Spleen (tissue), 11 donors: ENCODE measurements at regions not wholly inside any gene's neighbourhood (a gene's known extent, or its start where the extent isn't known, plus 50 kb on each side); places are given as distances from the start of the nearest gene placed in this dataset.

ENCODE experiments used
- DNase-seq: peaks from one replicate; pipeline ENCODE4 v3.0.0-alpha.2; 2020
- H3K27ac ChIP-seq, 8 donors: fragments of 200-600 bp; sonication (generic) in 7 of 8; 1 replicate in 4 of 8; 2 replicates in 4 of 8; pipeline versions ENCODE4 v1.5.0 to v1.8.0; 2016 to 2021; ENCODE audit warnings: inconsistent platforms in 4 of 8, mild to moderate bottlenecking in 4 of 8, moderate library complexity in 1 of 8
- H3K27me3 ChIP-seq, 7 donors: fragments of 200-600 bp; sonication (generic) in 6 of 7; replicated peaks in 1 of 7; 1 replicate in 4 of 7; 2 replicates in 3 of 7; pipeline versions ENCODE4 v1.5.0 to v1.8.0; 2016 to 2021; ENCODE audit warnings: inconsistent platforms in 3 of 7, mild to moderate bottlenecking in 1 of 7
- H3K36me3 ChIP-seq, 6 donors: fragments of 200-600 bp; sonication (generic) in 5 of 6; 1 replicate in 4 of 6; 2 replicates in 2 of 6; pipeline versions ENCODE4 v1.5.0 to v1.8.0; 2016 to 2021; ENCODE audit warnings: inconsistent platforms in 2 of 6
- H3K4me1 ChIP-seq, 6 donors: fragments of 200-600 bp; sonication (generic) in 5 of 6; 1 replicate in 3 of 6; 2 replicates in 3 of 6; pipeline versions ENCODE4 v1.5.0 to v1.8.0; 2016 to 2021; ENCODE audit warnings: inconsistent platforms in 3 of 6
- H3K4me3 ChIP-seq, 8 donors: fragments of 200-600 bp; sonication (generic) in 7 of 8; 1 replicate in 4 of 8; 2 replicates in 4 of 8; pipeline versions ENCODE4 v1.5.0 to v1.8.0; 2016 to 2021; ENCODE audit warnings: inconsistent platforms in 4 of 8, mild to moderate bottlenecking in 4 of 8, moderate library complexity in 2 of 8
- H3K9me3 ChIP-seq, 8 donors: fragments of 200-600 bp; sonication (generic) in 7 of 8; 1 replicate in 4 of 8; 2 replicates in 4 of 8; pipeline versions ENCODE4 v1.5.0 to v1.8.0; 2016 to 2021; ENCODE audit warnings: inconsistent platforms in 4 of 8
- POLR2A ChIP-seq, 3 donors: fragments of 450-650 bp; IDR thresholded peaks; one replicate each; pipeline ENCODE4 v1.5.1; 2017; ENCODE audit warnings: antibody characterized with exemption in 3 of 3, mild to moderate bottlenecking in 1 of 3
- POLR2AphosphoS5 ChIP-seq, 3 donors: sonication (generic); formaldehyde crosslinking; IDR thresholded peaks; one replicate each; pipeline ENCODE4 v1.5.1; 2017; ENCODE audit warnings: antibody characterized with exemption in 3 of 3
- WGBS, 5 donors: extraction: QIAGEN DNeasy Blood & Tissue Kit in 3 of 5; methylation state at CpG; one replicate each; pipeline versions ENCODE4 v1.1.5 to v1.1.7; 2013 to 2018; 5-methylcytosine and 5-hydroxymethylcytosine counted together
- intact Hi-C: fragments of 100-400 bp; cut with DNase I; formaldehyde crosslinking; loops from one replicate; pipeline ENCODE4 v1.15.0; 2023; ENCODE audit warnings: low total_unique reads
- TF ChIP-seq, protein P1 (sequence below), 11 experiments: fragments of 200-600 bp in 7 of 11; fragments of 450-650 bp in 4 of 11; sonication (generic) in 4 of 11; IDR thresholded peaks in 8 of 11; conservative IDR thresholded peaks in 3 of 11; 1 replicate in 7 of 11; 2 replicates in 4 of 11; pipeline versions ENCODE4 v1.4.0 to v1.8.0; 2016 to 2021; ENCODE audit warnings: antibody characterized with exemption in 11 of 11, inconsistent platforms in 4 of 11, mild to moderate bottlenecking in 1 of 11
- donor health status: healthy with polysubstance abuse.
- donor health status: DM: no; HTN: no; CAD: no; lungs with moderate emphysema.
- donor health status: DM: no; HTN: no; CAD: no.
- donor health status: Bipolar disorder and iron deficiency.
- donor health status: healthy.
- donor health status: DM: no; HTN: no; CAD: no.
- donor health status: DM: yes; HTN: yes; CAD: no.

DNA sequence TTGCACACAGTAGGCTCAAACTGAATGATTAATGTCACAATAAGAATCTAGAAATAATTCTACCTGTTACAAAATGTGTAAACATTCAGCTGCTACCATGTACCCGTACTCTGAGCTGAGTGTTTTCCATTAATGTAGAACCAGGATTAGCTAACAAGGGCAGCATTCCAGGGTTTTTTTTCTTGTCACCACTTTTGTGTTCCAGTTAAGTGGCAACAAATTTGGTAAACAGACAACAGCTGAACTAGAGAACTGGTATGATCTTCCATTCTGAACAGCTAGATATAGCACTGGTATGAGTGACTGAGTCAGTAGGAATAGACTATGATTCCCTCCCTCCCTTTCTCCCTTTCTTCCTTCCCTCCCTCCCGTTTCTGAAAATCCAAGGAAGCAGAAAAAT is 229.4 kb downstream of the CD47 start:
- intact Hi-C loops, result no loop called here
- no peak for TF ChIP-seq POLR2AphosphoS5 (IDR thresholded peaks at IDR 0.05)
- TF ChIP-seq, protein P1, sequence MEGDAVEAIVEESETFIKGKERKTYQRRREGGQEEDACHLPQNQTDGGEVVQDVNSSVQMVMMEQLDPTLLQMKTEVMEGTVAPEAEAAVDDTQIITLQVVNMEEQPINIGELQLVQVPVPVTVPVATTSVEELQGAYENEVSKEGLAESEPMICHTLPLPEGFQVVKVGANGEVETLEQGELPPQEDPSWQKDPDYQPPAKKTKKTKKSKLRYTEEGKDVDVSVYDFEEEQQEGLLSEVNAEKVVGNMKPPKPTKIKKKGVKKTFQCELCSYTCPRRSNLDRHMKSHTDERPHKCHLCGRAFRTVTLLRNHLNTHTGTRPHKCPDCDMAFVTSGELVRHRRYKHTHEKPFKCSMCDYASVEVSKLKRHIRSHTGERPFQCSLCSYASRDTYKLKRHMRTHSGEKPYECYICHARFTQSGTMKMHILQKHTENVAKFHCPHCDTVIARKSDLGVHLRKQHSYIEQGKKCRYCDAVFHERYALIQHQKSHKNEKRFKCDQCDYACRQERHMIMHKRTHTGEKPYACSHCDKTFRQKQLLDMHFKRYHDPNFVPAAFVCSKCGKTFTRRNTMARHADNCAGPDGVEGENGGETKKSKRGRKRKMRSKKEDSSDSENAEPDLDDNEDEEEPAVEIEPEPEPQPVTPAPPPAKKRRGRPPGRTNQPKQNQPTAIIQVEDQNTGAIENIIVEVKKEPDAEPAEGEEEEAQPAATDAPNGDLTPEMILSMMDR (IDR thresholded peaks at IDR 0.05 in 8 of 11, conservative IDR thresholded peaks at IDR 0.05 in 3 of 11), result no peak
- no peak for TF ChIP-seq POLR2A (IDR thresholded peaks at IDR 0.05)
- Histone ChIP-seq H3K4me3 (no peak overlapping the region), H3K27me3 (no peaks in the 10 kb centered on the region), H3K27ac (no peak overlapping the region), H3K4me1 (peaks cover 0 to 15% (median 0%) of the 10 kb centered on the region in 6 donors), H3K9me3 (no peaks in the 10 kb centered on the region), H3K36me3 (no peaks in the 10 kb centered on the region)
- no peak for DNase-seq
- 42 to 82% (median 69%) methylated on average over 2 of the region's 2 CpGs for WGBS, 5 donors
